Adrenal gland (tissue), 5 donors: ENCODE measurements at regions not wholly inside any gene's neighbourhood (a gene's known extent, or its start where the extent isn't known, plus 50 kb on each side); places are given as distances from the start of the nearest gene placed in this dataset.

Experiments
- CTCF ChIP-seq, 6 experiments: fragments of 450-650 bp in 4 of 6; fragments of 200-600 bp in 2 of 6; sonication (generic) in 1 of 6; IDR thresholded peaks; 1 replicate in 5 of 6; 2 replicates in 1 of 6; pipeline versions ENCODE4 v1.5.1 to v1.8.0; 2016 to 2021; ENCODE audit warnings: antibody characterized with exemption in 6 of 6, mild to moderate bottlenecking in 2 of 6, moderate library complexity in 1 of 6
- POLR2A ChIP-seq, 2 donors: fragments of 450-650 bp; IDR thresholded peaks; one replicate each; pipeline ENCODE4 v1.6.1; 2017; ENCODE audit warnings: antibody characterized with exemption in 2 of 2, mild to moderate bottlenecking in 2 of 2, moderate library complexity in 1 of 2
- donor health status: DM: no; HTN: no; CAD: no.

DNA sequence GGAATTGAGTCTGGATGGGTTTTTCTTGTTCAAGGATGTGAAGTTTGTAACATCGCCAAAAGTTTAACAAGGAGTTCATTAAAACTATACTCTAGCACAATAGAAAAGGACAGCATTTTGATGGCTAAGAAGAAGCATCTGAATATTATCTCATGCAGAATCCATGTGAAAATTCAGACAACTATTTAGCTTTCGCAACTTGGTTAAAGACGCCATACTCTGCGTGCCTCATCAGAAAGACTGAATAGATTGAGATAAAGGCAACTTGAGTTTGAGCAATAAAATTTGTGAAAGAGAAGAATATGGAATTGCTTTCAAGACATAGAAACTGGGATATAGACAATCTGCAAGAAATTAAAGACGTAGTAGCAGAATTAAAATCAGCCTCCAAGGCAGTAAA is 151.1 kb upstream of the MYOCD start:
- TF ChIP-seq CTCF (IDR thresholded peaks at IDR 0.05) (no peak), POLR2A (IDR thresholded peaks at IDR 0.05) (no peak)
